ENCODE measurements at regions not wholly inside any gene's neighbourhood (a gene's known extent, or its start where the extent isn't known, plus 50 kb on each side); places are given as distances from the start of the nearest gene placed in this dataset.
"Not testable (repeated sequence)": the region's sequence is repeated elsewhere in the genome, so short reads cannot be mapped to it uniquely, and the experiment has no call there.

DNA sequence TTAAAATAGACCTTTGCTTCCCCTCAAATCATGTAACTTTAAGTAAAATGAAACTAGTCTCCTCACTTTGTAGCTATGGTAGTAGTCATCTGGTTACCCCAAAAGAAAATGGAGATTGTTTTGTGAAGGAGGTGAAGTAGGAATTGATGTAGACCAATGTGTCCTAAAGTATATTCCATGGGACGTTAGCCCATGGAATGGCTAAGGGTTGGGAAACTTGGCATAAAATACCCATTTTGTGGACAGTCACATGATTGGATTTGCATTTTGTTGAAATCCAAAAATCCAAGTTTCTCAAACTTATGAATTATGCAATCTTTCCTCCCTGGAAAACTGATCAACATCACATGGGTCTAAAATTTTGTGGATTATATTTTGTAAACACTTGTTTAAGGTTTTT, 290.6 kb downstream of the OSTF1 start:
- Mint-ChIP-seq H3K36me3 (ENCODE audit: low read depth) (no peaks in the 10 kb centered on the region), H3K4me3 (no peak overlapping the region), H3K9me3 (peaks cover 9% of the 10 kb centered on the region), H3K27ac (no peak overlapping the region), H3K27me3 (ENCODE audit: low read depth) (peaks cover 5% of the 10 kb centered on the region), H3K4me1 (peaks cover 16% of the 10 kb centered on the region)
- TF ChIP-seq, protein P1, sequence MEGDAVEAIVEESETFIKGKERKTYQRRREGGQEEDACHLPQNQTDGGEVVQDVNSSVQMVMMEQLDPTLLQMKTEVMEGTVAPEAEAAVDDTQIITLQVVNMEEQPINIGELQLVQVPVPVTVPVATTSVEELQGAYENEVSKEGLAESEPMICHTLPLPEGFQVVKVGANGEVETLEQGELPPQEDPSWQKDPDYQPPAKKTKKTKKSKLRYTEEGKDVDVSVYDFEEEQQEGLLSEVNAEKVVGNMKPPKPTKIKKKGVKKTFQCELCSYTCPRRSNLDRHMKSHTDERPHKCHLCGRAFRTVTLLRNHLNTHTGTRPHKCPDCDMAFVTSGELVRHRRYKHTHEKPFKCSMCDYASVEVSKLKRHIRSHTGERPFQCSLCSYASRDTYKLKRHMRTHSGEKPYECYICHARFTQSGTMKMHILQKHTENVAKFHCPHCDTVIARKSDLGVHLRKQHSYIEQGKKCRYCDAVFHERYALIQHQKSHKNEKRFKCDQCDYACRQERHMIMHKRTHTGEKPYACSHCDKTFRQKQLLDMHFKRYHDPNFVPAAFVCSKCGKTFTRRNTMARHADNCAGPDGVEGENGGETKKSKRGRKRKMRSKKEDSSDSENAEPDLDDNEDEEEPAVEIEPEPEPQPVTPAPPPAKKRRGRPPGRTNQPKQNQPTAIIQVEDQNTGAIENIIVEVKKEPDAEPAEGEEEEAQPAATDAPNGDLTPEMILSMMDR (IDR thresholded peaks at IDR 0.05; ENCODE audit: unreplicated experiment in 3 of 3): no peak

DNA sequence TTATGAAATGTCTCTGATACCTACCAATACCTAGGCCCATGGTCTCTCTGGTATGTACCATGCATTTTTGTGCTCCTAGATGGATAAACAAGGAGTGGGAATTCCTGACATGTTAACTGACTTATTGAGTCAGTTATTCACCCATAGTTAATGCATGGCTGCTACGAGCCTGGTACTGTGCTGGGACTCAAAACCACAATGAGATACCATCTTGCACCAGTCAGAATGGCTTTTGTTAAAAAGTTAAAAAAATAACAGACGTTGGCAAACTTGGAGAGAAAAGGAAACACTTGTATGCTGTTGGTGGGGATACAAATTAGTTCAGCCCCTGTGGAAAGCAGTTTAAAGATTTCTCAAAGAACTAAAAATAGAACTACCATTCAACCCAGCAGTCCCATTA, 293.8 kb downstream of the OSTF1 start:
- H3K4me3 Mint-ChIP-seq: no peak overlapping the region
- TF ChIP-seq, protein P1 (IDR thresholded peaks at IDR 0.05; ENCODE audit: unreplicated experiment in 3 of 3): no peak
- peaks cover 3% of the 10 kb centered on the region for H3K27me3 Mint-ChIP-seq (ENCODE audit: low read depth)
- peaks cover 9% of the 10 kb centered on the region for H3K4me1 Mint-ChIP-seq
- no peak overlapping the region for H3K27ac Mint-ChIP-seq
- no peaks in the 10 kb centered on the region for H3K36me3 Mint-ChIP-seq (ENCODE audit: low read depth)
- H3K9me3 Mint-ChIP-seq: peaks cover 32% of the 10 kb centered on the region

DNA sequence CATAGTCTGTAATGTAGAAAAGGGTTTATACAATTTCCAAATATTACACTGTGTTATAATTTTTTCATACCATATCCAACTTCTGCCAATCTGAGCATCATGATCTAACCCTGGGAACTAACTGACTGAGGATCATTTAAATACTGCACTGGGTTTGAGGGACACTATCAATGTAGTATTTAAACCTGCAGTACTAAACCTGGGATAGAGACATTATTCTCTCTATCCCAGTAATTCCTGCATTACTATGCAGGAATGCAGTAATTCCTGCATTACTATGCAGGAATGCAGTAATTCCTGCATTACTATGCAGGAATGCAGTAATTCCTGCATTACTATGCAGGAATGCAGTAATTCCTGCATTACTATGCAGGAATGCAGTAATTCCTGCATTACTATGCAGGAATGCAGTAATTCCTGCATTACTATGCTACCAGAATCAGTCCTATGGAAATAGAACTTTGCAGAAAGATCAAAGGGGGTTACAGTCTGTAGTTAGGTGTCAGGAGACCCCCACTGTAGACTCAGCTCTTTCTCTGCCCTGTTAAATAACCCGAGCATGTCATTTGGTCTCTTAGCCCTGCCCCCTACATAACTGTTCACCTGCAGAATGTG, 295.2 kb downstream of the OSTF1 start:
- H3K4me3 Mint-ChIP-seq; H3K27ac Mint-ChIP-seq; H3K27me3 Mint-ChIP-seq (ENCODE audit: low read depth); H3K36me3 Mint-ChIP-seq (ENCODE audit: low read depth); H3K4me1 Mint-ChIP-seq: not testable (repeated sequence)
- peaks cover 35% of the 10 kb centered on the region for H3K9me3 Mint-ChIP-seq

DNA sequence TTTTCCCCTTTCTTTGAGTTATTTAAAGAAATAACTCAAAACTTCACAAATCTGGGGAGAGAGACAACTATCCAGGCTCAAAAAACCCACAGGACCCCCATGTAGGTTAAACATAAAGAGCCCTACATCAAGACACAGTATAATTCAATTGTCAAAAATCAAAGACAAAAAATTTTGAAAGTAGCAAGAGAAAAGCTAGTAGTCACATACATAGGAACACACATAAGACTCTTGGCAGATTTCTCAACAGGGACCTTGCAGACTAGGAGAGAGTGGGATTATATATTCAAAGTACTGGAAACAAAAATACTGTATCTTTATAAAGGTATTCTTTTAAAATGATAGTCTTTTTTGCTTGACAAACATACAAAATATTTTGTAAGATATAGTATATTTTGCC, 296.9 kb downstream of the OSTF1 start:
- no peaks in the 10 kb centered on the region for H3K4me1 Mint-ChIP-seq

DNA sequence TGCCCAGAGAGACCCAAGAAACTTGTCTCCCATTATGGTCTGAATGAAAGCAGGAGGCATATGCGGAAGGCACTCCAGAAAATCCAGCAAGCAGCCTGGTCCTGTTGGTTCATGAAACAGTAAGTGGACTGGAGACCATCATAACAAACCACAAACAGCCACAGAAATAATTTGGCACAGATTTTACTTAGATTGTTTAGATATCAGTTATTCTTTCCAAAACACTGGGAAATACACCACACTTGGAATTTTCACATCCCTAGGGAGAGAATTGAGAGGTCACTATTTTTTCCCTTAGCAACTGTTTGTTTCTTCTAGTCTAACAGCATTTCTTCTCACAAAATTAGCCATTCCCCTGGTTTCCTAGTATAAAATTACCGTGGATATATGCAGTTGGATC, 300.8 kb downstream of the OSTF1 start:
- TF ChIP-seq, protein P1 (IDR thresholded peaks at IDR 0.05; ENCODE audit: unreplicated experiment in 3 of 3): no peak
- H3K4me3 Mint-ChIP-seq: no peak overlapping the region
- peaks cover 27% of the 10 kb centered on the region for H3K9me3 Mint-ChIP-seq
- no peaks in the 10 kb centered on the region for H3K36me3 Mint-ChIP-seq (ENCODE audit: low read depth)
- peaks cover 9% of the 10 kb centered on the region for H3K27me3 Mint-ChIP-seq (ENCODE audit: low read depth)
- no peaks in the 10 kb centered on the region for H3K4me1 Mint-ChIP-seq
- no peak overlapping the region for H3K27ac Mint-ChIP-seq

More for the DNA sequence above, 296.9 kb downstream of the OSTF1 start:
- TF ChIP-seq, protein P1 (IDR thresholded peaks at IDR 0.05; ENCODE audit: unreplicated experiment in 3 of 3): no peak
- peaks cover 4% of the 10 kb centered on the region for H3K27me3 Mint-ChIP-seq (ENCODE audit: low read depth)
- H3K9me3 Mint-ChIP-seq: peaks cover 38% of the 10 kb centered on the region
- no peak overlapping the region for H3K4me3 Mint-ChIP-seq
- H3K27ac Mint-ChIP-seq: no peak overlapping the region
- H3K36me3 Mint-ChIP-seq (ENCODE audit: low read depth): no peaks in the 10 kb centered on the region

DNA sequence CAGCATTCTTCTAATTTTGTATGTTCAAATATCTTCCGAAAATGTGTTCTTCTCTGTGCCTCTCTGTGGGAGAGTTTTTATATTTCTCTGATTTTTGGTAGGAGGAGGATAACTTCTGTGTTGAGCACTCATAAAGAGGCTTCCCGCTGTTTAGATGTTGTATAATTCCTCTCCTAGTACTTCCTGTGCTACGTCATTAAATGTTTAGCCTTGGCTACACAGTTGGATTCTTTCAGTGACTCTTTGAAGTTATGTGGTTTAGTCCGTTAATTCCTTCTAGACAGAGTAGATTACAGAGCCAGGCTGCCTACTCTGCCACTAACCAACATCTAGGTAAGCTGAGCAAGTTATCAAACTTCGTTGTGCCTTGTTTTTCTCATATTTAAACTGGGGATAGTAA, 302.6 kb downstream of the OSTF1 start:
- Mint-ChIP-seq H3K36me3 (ENCODE audit: low read depth) (no peaks in the 10 kb centered on the region), H3K27me3 (ENCODE audit: low read depth) (peaks cover 9% of the 10 kb centered on the region), H3K9me3 (peaks cover 13% of the 10 kb centered on the region), H3K4me3 (no peak overlapping the region), H3K27ac (no peak overlapping the region), H3K4me1 (no peaks in the 10 kb centered on the region)
- TF ChIP-seq, protein P1 (IDR thresholded peaks at IDR 0.05; ENCODE audit: unreplicated experiment in 3 of 3): no peak

All from nephron (organoid).